SK-N-SH (cell line): ENCODE measurements at regions not wholly inside any gene's neighbourhood (a gene's known extent, or its start where the extent isn't known, plus 50 kb on each side); places are given as distances from the start of the nearest gene placed in this dataset.

ENCODE experiments used
- CTCF ChIA-PET: fragments of 300-600, 350-600 bp; formaldehyde crosslinking; extraction: SDS; loops from one replicate; lab custom pipeline; 2021; lab: Yijun Ruan, JAX
- POLR2A ChIA-PET: fragments of 350-600 bp; sonication (Branson Sonifier 250); formaldehyde crosslinking; extraction: SDS; loops from one replicate; lab custom pipeline; 2020; ENCODE audit warnings: antibody characterized with exemption, inconsistent platforms; lab: Yijun Ruan, JAX
- DNase-seq: peaks from one replicate; pipeline ENCODE4 v3.0.0; 2012
- H2AFZ ChIP-seq: fragments of 200-600 bp; sonication (generic); 2 replicates; pipeline ENCODE4 v1.8.1; 2016; ENCODE audit warnings: antibody characterized with exemption, mild to moderate bottlenecking, low read depth
- H3F3A ChIP-seq: fragments of 200-600 bp; sonication (generic); replicated peaks from 2 replicates; pipeline ENCODE3; 2016; ENCODE audit warnings: antibody characterized with exemption, mild to moderate bottlenecking; ENCODE audit not compliant: insufficient read depth
- H3K27ac ChIP-seq, 2 experiments: fragments of 200-500 bp in 1 of 2; fragments of 200-600 bp in 1 of 2; sonication (Bioruptor generic) in 1 of 2; sonication (generic), shearing (Covaris generic) in 1 of 2; 2 replicates each; pipeline versions ENCODE4 v1.5.1 to v1.6.1; 2014 to 2016; ENCODE audit warnings: low read depth in 2 of 2, inconsistent platforms in 1 of 2, low read length in 1 of 2, mild to moderate bottlenecking in 1 of 2, mixed read lengths in 1 of 2
- H3K27me3 ChIP-seq: fragments of 200-600 bp; sonication (generic), shearing (Covaris generic); 2 replicates; pipeline ENCODE4 v1.6.1; 2016; ENCODE audit warnings: mixed run types; ENCODE audit not compliant: insufficient read depth
- H3K36me3 ChIP-seq, 2 experiments: fragments of 200-500 bp in 1 of 2; fragments of 200-600 bp in 1 of 2; sonication (Bioruptor generic) in 1 of 2; sonication (generic) in 1 of 2; replicated peaks in 1 of 2; 2 replicates each; pipeline versions ENCODE3 to v1.5.1; 2014 to 2016; ENCODE audit warnings: low read length in 1 of 2, mild to moderate bottlenecking in 1 of 2; ENCODE audit not compliant: insufficient read depth in 2 of 2, control insufficient read depth in 1 of 2
- H3K4me1 ChIP-seq, 2 experiments: fragments of 200-500 bp in 1 of 2; fragments of 200-600 bp in 1 of 2; sonication (Bioruptor generic) in 1 of 2; sonication (generic), shearing (Covaris generic) in 1 of 2; 2 replicates each; pipeline versions ENCODE4 v1.5.1 to v1.6.1; 2014 to 2016; ENCODE audit warnings: low read depth in 1 of 2, low read length in 1 of 2, mixed run types in 1 of 2; ENCODE audit not compliant: insufficient read depth in 2 of 2, control insufficient read depth in 1 of 2
- H3K4me2 ChIP-seq: fragments of 200-600 bp; sonication (generic), shearing (Covaris generic); 2 replicates; pipeline ENCODE4 v1.6.1; 2017; ENCODE audit warnings: mixed run types
- H3K4me3 ChIP-seq, 2 experiments: fragments of 200-500 bp in 1 of 2; fragments of 200-600 bp in 1 of 2; sonication (Bioruptor generic) in 1 of 2; sonication (generic), shearing (Covaris generic) in 1 of 2; 2 replicates each; pipeline versions ENCODE4 v1.5.1 to v1.8.1; 2014 to 2016; ENCODE audit warnings: low read depth in 2 of 2, inconsistent platforms in 1 of 2, low read length in 1 of 2, mild to moderate bottlenecking in 1 of 2, mixed read lengths in 1 of 2, moderate library complexity in 1 of 2
- H3K79me2 ChIP-seq: fragments of 200-600 bp; sonication (generic); 2 replicates; pipeline ENCODE4 v1.8.1; 2017; ENCODE audit warnings: mild to moderate bottlenecking; ENCODE audit not compliant: insufficient read depth
- H3K9ac ChIP-seq: fragments of 200-600 bp; sonication (generic); 2 replicates; pipeline ENCODE4 v1.6.1; 2017; ENCODE audit warnings: mixed run types
- H3K9me2 ChIP-seq: fragments of 200-600 bp; sonication (generic); 2 replicates; pipeline ENCODE4 v1.6.1; 2017; ENCODE audit warnings: mixed run types
- H3K9me3 ChIP-seq: fragments of 200-600 bp; sonication (generic); 2 replicates; pipeline ENCODE4 v1.6.1; 2017; ENCODE audit warnings: mixed run types, mild to moderate bottlenecking, moderate library complexity
- H4K20me1 ChIP-seq: fragments of 200-600 bp; sonication (generic); 2 replicates; pipeline ENCODE4 v1.6.1; 2017; ENCODE audit warnings: mild to moderate bottlenecking, mixed run types; ENCODE audit not compliant: insufficient read depth
- CHD2 ChIP-seq: fragments of 150-350 bp; IDR thresholded peaks from 2 replicates; pipeline ENCODE4 v1.6.1; 2018; ENCODE audit warnings: low read length; ENCODE audit not compliant: partially characterized antibody
- EZH2phosphoT487 ChIP-seq: fragments of 200-600 bp; sonication (generic); IDR thresholded peaks from 2 replicates; pipeline ENCODE4 v1.6.1; 2017; ENCODE audit warnings: low read depth, mixed run types, mild to moderate bottlenecking, antibody characterized with exemption, moderate library complexity, borderline replicate concordance
- FOXJ3 ChIP-seq: sonication (generic); formaldehyde crosslinking; IDR thresholded peaks from 2 replicates; pipeline ENCODE4 v1.5.1; 2020; ENCODE audit warnings: mild to moderate bottlenecking, missing genetic modification reagents
- FOXM1 ChIP-seq: IDR thresholded peaks from 2 replicates; pipeline ENCODE4 v1.4.0; 2012; ENCODE audit warnings: low read depth, mild to moderate bottlenecking
- GATA2 ChIP-seq: sonication (generic); formaldehyde crosslinking; IDR thresholded peaks from 2 replicates; pipeline ENCODE4 v1.5.0; 2020; ENCODE audit warnings: mild to moderate bottlenecking, missing genetic modification reagents
- MEF2A ChIP-seq: IDR thresholded peaks from 2 replicates; pipeline ENCODE4 v1.4.0; 2012; ENCODE audit warnings: low read depth, borderline replicate concordance
- MXI1 ChIP-seq: IDR thresholded peaks from 2 replicates; pipeline ENCODE4 v1.6.1; 2012; ENCODE audit warnings: mild to moderate bottlenecking, low read depth, low read length, improper control_type of control experiment
- POLR2AphosphoS5 ChIP-seq: IDR thresholded peaks from 2 replicates; pipeline ENCODE4 v1.6.1; 2012; ENCODE audit warnings: low read depth, low read length
- RFX5 ChIP-seq: IDR thresholded peaks from 2 replicates; pipeline ENCODE4 v1.6.1; 2012; ENCODE audit warnings: mild to moderate bottlenecking, improper control_type of control experiment, low read length
- RXRA ChIP-seq: IDR thresholded peaks from 2 replicates; pipeline ENCODE4 v1.4.0; 2012; ENCODE audit warnings: low read depth, mild to moderate bottlenecking, borderline replicate concordance
- TAF1 ChIP-seq: IDR thresholded peaks from 2 replicates; pipeline ENCODE4 v1.6.1; 2012; ENCODE audit warnings: low read depth, mild to moderate bottlenecking, low read length, moderate library complexity, borderline replicate concordance
- TEAD4 ChIP-seq: IDR thresholded peaks from 2 replicates; pipeline ENCODE4 v1.4.0; 2012; ENCODE audit warnings: mild to moderate bottlenecking, borderline replicate concordance; ENCODE audit not compliant: insufficient read depth
- YY1 ChIP-seq: IDR thresholded peaks from 2 replicates; pipeline ENCODE4 v1.4.0; 2012; ENCODE audit warnings: low read depth, mild to moderate bottlenecking
- WGBS: methylation state at CpG from one replicate; pipeline ENCODE4 v1.1.6; 2017; ENCODE audit warnings: low lambda C conversion rate; 5-methylcytosine and 5-hydroxymethylcytosine counted together
- TF ChIP-seq, protein P1 (sequence below): fragments of 200-600 bp; sonication (generic); IDR thresholded peaks from 2 replicates; pipeline ENCODE4 v1.6.1; 2017; ENCODE audit warnings: antibody characterized with exemption, mild to moderate bottlenecking, moderate library complexity
- TF ChIP-seq, protein P2 (sequence below): IDR thresholded peaks from 2 replicates; pipeline ENCODE4 v1.4.0; 2012; ENCODE audit warnings: low read depth, borderline replicate concordance
- TF ChIP-seq, protein P3 (sequence below): IDR thresholded peaks from 2 replicates; pipeline ENCODE4 v1.4.0; 2012; ENCODE audit warnings: low read depth, borderline replicate concordance
- TF ChIP-seq, protein P4 (sequence below): fragments of 150-350 bp; IDR thresholded peaks from 2 replicates; pipeline ENCODE4 v1.6.1; 2016; ENCODE audit warnings: mild to moderate bottlenecking, low read depth, low read length

DNA sequence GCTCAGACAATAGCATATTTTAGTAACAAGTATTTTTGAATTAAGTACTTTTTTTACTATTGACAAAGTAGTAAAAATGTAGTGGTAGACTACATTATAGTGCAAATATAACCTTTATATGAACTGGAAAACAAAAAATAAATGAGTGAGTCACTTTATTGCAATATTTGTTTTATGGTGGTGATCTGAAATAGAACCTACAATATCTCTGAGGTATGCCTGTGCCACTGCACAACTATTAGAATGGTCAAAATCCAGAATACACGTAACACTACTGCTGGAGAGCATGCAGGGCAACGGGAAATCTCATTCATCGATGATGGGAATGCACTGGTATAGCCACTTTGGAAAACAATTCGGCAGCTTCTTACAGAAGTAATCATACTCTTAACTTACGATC lies 349.0 kb upstream of the NCAM2 start:
- Histone ChIP-seq H3K9me3 (no peaks in the 10 kb centered on the region), H3K27me3 (no peaks in the 10 kb centered on the region), H3F3A (no peaks in the 10 kb centered on the region), H3K79me2 (no peaks in the 10 kb centered on the region), H3K4me3 (no peak overlapping the region), H3K9ac (no peak overlapping the region), H3K9me2 (no peaks in the 10 kb centered on the region), H3K27ac (no peak overlapping the region), H3K36me3 (no peaks in the 10 kb centered on the region), H3K4me1 (no peaks in the 10 kb centered on the region), H3K4me2 (no peak overlapping the region), H4K20me1 (no peaks in the 10 kb centered on the region), H2AFZ (no peak overlapping the region)
- DNase-seq, result no peak
- ChIA-PET POLR2A (no interaction called here), CTCF (no interaction called here)
- TF ChIP-seq CHD2 (no peak), POLR2AphosphoS5 (no peak), FOXJ3 (CRISPR knock-in tag) (no peak), RXRA (no peak), EZH2phosphoT487 (no peak)
- TF ChIP-seq, protein P1, sequence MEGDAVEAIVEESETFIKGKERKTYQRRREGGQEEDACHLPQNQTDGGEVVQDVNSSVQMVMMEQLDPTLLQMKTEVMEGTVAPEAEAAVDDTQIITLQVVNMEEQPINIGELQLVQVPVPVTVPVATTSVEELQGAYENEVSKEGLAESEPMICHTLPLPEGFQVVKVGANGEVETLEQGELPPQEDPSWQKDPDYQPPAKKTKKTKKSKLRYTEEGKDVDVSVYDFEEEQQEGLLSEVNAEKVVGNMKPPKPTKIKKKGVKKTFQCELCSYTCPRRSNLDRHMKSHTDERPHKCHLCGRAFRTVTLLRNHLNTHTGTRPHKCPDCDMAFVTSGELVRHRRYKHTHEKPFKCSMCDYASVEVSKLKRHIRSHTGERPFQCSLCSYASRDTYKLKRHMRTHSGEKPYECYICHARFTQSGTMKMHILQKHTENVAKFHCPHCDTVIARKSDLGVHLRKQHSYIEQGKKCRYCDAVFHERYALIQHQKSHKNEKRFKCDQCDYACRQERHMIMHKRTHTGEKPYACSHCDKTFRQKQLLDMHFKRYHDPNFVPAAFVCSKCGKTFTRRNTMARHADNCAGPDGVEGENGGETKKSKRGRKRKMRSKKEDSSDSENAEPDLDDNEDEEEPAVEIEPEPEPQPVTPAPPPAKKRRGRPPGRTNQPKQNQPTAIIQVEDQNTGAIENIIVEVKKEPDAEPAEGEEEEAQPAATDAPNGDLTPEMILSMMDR, result no peak
- TF ChIP-seq, protein P2, sequence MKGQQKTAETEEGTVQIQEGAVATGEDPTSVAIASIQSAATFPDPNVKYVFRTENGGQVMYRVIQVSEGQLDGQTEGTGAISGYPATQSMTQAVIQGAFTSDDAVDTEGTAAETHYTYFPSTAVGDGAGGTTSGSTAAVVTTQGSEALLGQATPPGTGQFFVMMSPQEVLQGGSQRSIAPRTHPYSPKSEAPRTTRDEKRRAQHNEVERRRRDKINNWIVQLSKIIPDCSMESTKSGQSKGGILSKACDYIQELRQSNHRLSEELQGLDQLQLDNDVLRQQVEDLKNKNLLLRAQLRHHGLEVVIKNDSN, result no peak
- WGBS, result 5% methylated on average over 5 of the region's 5 CpGs

DNA sequence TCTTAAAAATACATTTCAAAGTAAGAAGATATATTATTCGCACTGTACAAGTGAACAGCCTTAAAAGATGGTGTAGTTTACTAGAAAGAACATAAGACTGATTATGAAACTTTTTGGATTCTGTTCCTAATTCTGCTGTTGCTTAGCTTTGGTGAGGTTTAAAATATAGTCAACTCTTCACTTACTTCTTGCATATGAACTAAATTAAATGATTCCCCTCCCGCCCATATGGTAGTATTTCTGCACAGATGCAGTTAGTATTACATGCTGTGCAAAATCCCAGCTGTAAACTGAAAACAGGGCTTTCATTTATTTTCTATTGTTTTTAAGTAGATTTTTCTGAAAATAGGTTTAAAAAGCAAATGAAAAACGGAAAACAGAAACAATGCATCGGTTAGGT lies 345.4 kb upstream of the NCAM2 start:
- H2AFZ ChIP-seq, result no peak overlapping the region
- H3K4me3 ChIP-seq, result no peak overlapping the region
- no peaks in the 10 kb centered on the region for H4K20me1 ChIP-seq
- POLR2A ChIA-PET, result no interaction called here
- no peaks in the 10 kb centered on the region for H3K79me2 ChIP-seq
- H3K4me1 ChIP-seq, result no peaks in the 10 kb centered on the region
- H3K4me2 ChIP-seq, result no peak overlapping the region
- CTCF ChIA-PET, result no interaction called here
- H3K9me2 ChIP-seq, result no peaks in the 10 kb centered on the region
- H3K27me3 ChIP-seq, result no peaks in the 10 kb centered on the region
- H3K27ac ChIP-seq, result no peak overlapping the region
- H3K9ac ChIP-seq, result no peak overlapping the region
- no peak for DNase-seq
- 12% methylated on average over 4 of the region's 4 CpGs for WGBS
- no peaks in the 10 kb centered on the region for H3K36me3 ChIP-seq
- H3K9me3 ChIP-seq, result no peaks in the 10 kb centered on the region
- H3F3A ChIP-seq, result no peaks in the 10 kb centered on the region
- no peak for TF ChIP-seq TEAD4
- TF ChIP-seq MXI1, result no peak
- TF ChIP-seq FOXJ3 (CRISPR knock-in tag), result no peak
- TF ChIP-seq MEF2A, result no peak
- TF ChIP-seq POLR2AphosphoS5, result no peak
- TF ChIP-seq, protein P3, sequence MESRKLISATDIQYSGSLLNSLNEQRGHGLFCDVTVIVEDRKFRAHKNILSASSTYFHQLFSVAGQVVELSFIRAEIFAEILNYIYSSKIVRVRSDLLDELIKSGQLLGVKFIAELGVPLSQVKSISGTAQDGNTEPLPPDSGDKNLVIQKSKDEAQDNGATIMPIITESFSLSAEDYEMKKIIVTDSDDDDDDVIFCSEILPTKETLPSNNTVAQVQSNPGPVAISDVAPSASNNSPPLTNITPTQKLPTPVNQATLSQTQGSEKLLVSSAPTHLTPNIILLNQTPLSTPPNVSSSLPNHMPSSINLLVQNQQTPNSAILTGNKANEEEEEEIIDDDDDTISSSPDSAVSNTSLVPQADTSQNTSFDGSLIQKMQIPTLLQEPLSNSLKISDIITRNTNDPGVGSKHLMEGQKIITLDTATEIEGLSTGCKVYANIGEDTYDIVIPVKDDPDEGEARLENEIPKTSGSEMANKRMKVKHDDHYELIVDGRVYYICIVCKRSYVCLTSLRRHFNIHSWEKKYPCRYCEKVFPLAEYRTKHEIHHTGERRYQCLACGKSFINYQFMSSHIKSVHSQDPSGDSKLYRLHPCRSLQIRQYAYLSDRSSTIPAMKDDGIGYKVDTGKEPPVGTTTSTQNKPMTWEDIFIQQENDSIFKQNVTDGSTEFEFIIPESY, result no peak
- no peak for TF ChIP-seq YY1
- TF ChIP-seq, protein P2, result no peak
- TF ChIP-seq RFX5, result no peak
- no peak for TF ChIP-seq GATA2
- no peak for TF ChIP-seq CHD2
- no peak for TF ChIP-seq TAF1
- TF ChIP-seq FOXM1, result no peak
- TF ChIP-seq, protein P4, sequence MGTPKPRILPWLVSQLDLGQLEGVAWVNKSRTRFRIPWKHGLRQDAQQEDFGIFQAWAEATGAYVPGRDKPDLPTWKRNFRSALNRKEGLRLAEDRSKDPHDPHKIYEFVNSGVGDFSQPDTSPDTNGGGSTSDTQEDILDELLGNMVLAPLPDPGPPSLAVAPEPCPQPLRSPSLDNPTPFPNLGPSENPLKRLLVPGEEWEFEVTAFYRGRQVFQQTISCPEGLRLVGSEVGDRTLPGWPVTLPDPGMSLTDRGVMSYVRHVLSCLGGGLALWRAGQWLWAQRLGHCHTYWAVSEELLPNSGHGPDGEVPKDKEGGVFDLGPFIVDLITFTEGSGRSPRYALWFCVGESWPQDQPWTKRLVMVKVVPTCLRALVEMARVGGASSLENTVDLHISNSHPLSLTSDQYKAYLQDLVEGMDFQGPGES, result no peak
